HUES64 (cell line): ENCODE measurements at regions not wholly inside any gene's neighbourhood (a gene's known extent, or its start where the extent isn't known, plus 50 kb on each side); places are given as distances from the start of the nearest gene placed in this dataset.

Experiments used
- H3K27ac ChIP-seq: 2 replicates; pipeline ENCODE4 v1.7.0; 2013; ENCODE audit warnings: low read depth, low read length, inconsistent platforms
- H3K27me3 ChIP-seq: 2 replicates; pipeline ENCODE4 v1.6.1; 2013; ENCODE audit warnings: mild to moderate bottlenecking, low read length; ENCODE audit not compliant: insufficient read depth
- H3K36me3 ChIP-seq: 2 replicates; pipeline ENCODE4 v1.6.1; 2013; ENCODE audit warnings: mild to moderate bottlenecking, low read length; ENCODE audit not compliant: insufficient read depth
- H3K4me1 ChIP-seq: 2 replicates; pipeline ENCODE4 v1.6.1; 2013; ENCODE audit warnings: mild to moderate bottlenecking, low read length, moderate library complexity; ENCODE audit not compliant: insufficient read depth
- H3K4me3 ChIP-seq: 2 replicates; pipeline ENCODE4 v1.5.1; 2013; ENCODE audit warnings: mild to moderate bottlenecking, low read length, moderate library complexity
- H3K9ac ChIP-seq: 2 replicates; pipeline ENCODE4 v1.6.1; 2013; ENCODE audit warnings: mild to moderate bottlenecking, low read depth, low read length
- H3K9me3 ChIP-seq: 2 replicates; pipeline ENCODE4 v1.6.1; 2013; ENCODE audit warnings: low read depth, low read length; ENCODE audit not compliant: insufficient read depth
- WGBS: fragments of 150-250, 120-280 bp; methylation state at CpG from one replicate; pipeline ENCODE4 v1.1.7; 2013; ENCODE audit warnings: missing lambda C conversion rate; 5-methylcytosine and 5-hydroxymethylcytosine counted together

GRCh38 chr3:167146911-167147310, 233.2 kb downstream of the ZBBX start:
- Histone ChIP-seq H3K27me3 (no peaks in the 10 kb centered on the region), H3K4me1 (no peaks in the 10 kb centered on the region), H3K36me3 (no peaks in the 10 kb centered on the region), H3K9me3 (no peaks in the 10 kb centered on the region), H3K27ac (no peak overlapping the region), H3K4me3 (no peak overlapping the region), H3K9ac (no peak overlapping the region)
- WGBS, result no CpG with 5 or more reads among the region's 3 CpGs

DNA sequence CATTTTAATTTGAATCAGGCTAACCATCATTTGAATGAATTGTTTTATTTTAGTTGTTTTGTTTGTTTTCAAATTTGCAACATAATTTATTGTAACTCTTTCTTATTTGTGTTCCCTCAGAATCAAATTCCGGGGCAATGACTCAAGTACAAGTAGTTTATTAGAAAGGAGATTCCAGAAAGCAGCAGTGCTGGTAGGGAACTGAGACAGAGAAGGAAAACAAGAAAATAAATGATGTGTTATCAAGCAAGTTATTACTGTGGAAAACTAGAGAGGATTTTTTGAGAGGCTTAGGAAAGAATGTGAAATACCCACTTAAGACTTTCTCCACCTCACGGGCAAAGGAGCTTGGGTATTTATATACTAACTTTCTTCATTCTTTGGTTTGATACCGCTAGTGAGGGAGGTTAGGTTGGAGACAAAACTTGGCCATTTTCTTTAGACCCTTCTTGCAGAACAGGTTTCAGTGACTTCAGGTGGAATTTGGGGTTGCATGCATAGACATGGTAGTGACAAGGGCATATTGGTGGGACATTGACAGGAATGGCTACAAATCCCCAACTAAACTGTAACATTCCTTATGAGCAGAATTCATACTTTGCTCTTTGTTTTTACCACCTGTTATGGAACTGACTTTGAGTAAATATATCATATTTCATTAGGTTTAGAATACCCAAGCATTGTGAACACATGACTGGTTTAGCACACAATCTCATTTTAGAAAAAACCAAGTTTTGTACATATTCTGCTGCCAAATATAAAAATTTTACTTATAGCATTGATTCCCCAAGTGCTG, 254.3 kb downstream of the ZBBX start:
- Histone ChIP-seq H3K27me3 (no peaks in the 10 kb centered on the region), H3K36me3 (no peaks in the 10 kb centered on the region), H3K4me1 (no peaks in the 10 kb centered on the region), H3K27ac (no peak overlapping the region), H3K9me3 (no peaks in the 10 kb centered on the region), H3K9ac (no peak overlapping the region), H3K4me3 (no peak overlapping the region)
- WGBS, result 100% methylated on average over 2 of the region's 3 CpGs

- 100% methylated on average over 1 of the region's 1 CpG for WGBS
- H3K9me3 ChIP-seq, result no peaks in the 10 kb centered on the region
- H3K4me1 ChIP-seq, result no peaks in the 10 kb centered on the region
- no peak overlapping the region for H3K9ac ChIP-seq
- H3K4me3 ChIP-seq, result no peak overlapping the region
- H3K36me3 ChIP-seq, result no peaks in the 10 kb centered on the region
- H3K27me3 ChIP-seq, result no peaks in the 10 kb centered on the region
- H3K27ac ChIP-seq, result no peak overlapping the region
These were observed 259.3 kb downstream of the ZBBX start for GRCh38 chr3:167120828-167121227.

GRCh38 chr3:167116120-167116922, 263.8 kb downstream of the ZBBX start:
- no peaks in the 10 kb centered on the region for H3K4me1 ChIP-seq
- 93% methylated on average over 32 of the region's 32 CpGs for WGBS
- H3K9ac ChIP-seq, result no peak overlapping the region
- no peak overlapping the region for H3K4me3 ChIP-seq
- no peaks in the 10 kb centered on the region for H3K27me3 ChIP-seq
- no peaks in the 10 kb centered on the region for H3K36me3 ChIP-seq
- no peak overlapping the region for H3K27ac ChIP-seq
- H3K9me3 ChIP-seq, result no peaks in the 10 kb centered on the region

DNA sequence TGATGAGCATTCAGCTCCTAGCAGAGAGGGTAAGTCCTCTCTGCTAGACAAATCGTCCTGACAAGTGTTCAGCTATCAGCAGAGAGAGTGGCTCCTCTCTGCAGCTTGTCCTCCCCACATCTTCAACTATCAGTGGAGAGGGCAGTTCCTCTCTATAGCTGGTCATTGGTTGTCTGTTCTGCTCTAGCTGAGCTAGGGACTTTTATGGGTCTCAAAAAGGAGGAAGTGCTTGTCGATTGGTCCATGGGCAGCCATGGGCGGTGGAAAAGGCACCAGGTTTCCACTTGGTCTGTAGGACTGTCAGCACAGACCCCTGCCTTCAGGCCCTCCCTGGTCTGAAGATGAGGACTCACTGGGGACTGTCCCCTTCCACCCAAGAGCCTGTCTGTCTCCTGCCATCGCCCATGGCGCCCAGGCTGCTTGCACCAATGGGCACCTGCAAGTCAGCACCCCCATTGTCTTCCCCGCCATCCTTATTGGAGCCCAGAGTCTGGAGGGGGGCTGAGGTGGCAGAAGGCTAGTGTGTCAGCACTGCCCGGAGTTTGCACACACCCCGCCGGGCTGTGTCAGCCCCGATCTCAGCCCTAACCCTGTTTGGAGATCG, 264.7 kb downstream of the ZBBX start:
- no peak overlapping the region for H3K4me3 ChIP-seq
- no peak overlapping the region for H3K27ac ChIP-seq
- 89% methylated on average over 11 of the region's 11 CpGs for WGBS
- no peaks in the 10 kb centered on the region for H3K9me3 ChIP-seq
- no peak overlapping the region for H3K9ac ChIP-seq
- no peaks in the 10 kb centered on the region for H3K27me3 ChIP-seq
- peaks cover 4% of the 10 kb centered on the region; the same call in 1 of the 2 replicates for H3K4me1 ChIP-seq
- no peaks in the 10 kb centered on the region for H3K36me3 ChIP-seq

DNA sequence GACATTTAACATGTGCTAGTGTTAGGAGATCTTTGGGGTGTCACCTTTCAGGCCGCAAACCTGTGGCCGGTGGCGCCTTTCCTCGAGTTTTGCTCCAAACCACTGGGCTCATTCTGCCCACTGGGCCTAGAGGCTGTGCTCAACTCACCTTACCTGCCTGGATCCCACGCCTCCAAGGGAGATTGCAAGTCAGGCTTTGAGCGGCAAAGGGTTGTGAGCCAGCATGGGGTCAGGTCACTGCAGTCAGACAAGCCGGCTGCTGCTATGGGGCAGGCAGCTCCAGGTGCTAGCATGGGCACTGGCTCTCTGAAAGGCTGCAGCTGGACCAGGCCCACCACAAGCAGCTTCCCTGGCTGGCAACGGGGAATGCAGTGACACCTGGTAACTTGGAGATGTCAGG, 265.5 kb downstream of the ZBBX start:
- Histone ChIP-seq H3K27me3 (no peaks in the 10 kb centered on the region), H3K9ac (no peak overlapping the region), H3K27ac (no peak overlapping the region), H3K9me3 (no peaks in the 10 kb centered on the region), H3K4me1 (peaks cover 12% of the 10 kb centered on the region; the same call in 1 of the 2 replicates), H3K4me3 (no peak overlapping the region), H3K36me3 (no peaks in the 10 kb centered on the region)
- WGBS, result 94% methylated on average over 8 of the region's 8 CpGs

DNA sequence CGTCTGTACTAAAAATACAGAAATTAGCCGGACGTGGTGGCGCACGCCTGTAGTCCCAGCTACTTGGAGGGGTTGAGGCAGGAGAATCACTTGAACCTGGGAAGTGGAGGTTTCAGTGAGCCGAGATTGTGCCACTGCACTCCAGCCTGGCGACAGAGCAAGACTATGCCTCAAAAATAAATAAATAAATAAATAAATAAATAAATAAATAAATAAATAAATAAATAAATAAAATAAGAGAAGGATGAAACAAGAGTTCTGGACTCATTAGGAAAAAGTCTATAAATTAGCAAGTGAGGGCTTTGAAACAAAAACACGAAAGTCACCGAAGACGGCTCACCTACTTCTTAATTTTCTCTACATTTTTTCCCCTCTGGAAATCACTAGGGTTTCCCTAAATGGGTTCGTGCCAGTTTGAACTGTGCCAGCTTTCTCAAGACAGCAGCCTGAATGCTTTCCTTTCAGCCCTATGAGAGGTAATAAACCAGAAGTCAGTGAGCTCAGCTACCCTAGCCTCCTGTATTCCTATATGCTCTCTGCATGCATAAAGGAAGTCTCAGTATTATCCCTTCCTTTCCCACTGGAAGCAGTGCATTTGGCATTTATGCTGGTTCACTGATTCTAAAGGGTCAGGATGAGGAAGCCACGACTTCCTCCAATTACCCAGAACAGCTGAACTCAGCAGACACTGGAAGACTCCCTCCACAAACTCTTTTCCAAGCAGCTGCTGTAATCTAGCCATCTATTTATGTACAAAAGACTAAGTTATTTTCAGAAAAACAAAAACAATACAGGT, 266.9 kb downstream of the ZBBX start:
- Histone ChIP-seq H3K9me3 (no peaks in the 10 kb centered on the region), H3K36me3 (no peaks in the 10 kb centered on the region), H3K9ac (no peak overlapping the region), H3K27me3 (no peaks in the 10 kb centered on the region), H3K4me1 (peaks cover 13% of the 10 kb centered on the region; the same call in 1 of the 2 replicates), H3K27ac (no peak overlapping the region), H3K4me3 (no peak overlapping the region)
- WGBS, result 95% methylated on average over 11 of the region's 12 CpGs

- no peaks in the 10 kb centered on the region for H3K27me3 ChIP-seq
- 71% methylated on average over 8 of the region's 8 CpGs for WGBS
- no peaks in the 10 kb centered on the region for H3K9me3 ChIP-seq
- H3K4me1 ChIP-seq, result peaks cover 13% of the 10 kb centered on the region; the same call in 1 of the 2 replicates
- no peaks in the 10 kb centered on the region for H3K36me3 ChIP-seq
- no peak overlapping the region for H3K4me3 ChIP-seq
- no peak overlapping the region for H3K27ac ChIP-seq
- H3K9ac ChIP-seq, result no peak overlapping the region
These were observed 269.2 kb downstream of the ZBBX start for GRCh38 chr3:167110901-167111300.

GRCh38 chr3:167109746-167110145, 270.4 kb downstream of the ZBBX start:
- no peaks in the 10 kb centered on the region for H3K36me3 ChIP-seq
- no peak overlapping the region for H3K27ac ChIP-seq
- no peaks in the 10 kb centered on the region for H3K9me3 ChIP-seq
- no peak overlapping the region for H3K9ac ChIP-seq
- 89% methylated on average over 1 of the region's 1 CpG for WGBS
- H3K4me3 ChIP-seq, result no peak overlapping the region
- peaks cover 13% of the 10 kb centered on the region; the same call in 1 of the 2 replicates for H3K4me1 ChIP-seq
- H3K27me3 ChIP-seq, result no peaks in the 10 kb centered on the region

GRCh38 chr3:167106456-167106855, 273.6 kb downstream of the ZBBX start:
- Histone ChIP-seq H3K36me3 (no peaks in the 10 kb centered on the region), H3K9me3 (no peaks in the 10 kb centered on the region), H3K27me3 (no peaks in the 10 kb centered on the region), H3K4me3 (no peak overlapping the region), H3K9ac (no peak overlapping the region), H3K4me1 (peaks cover 13% of the 10 kb centered on the region; the same call in 1 of the 2 replicates), H3K27ac (no peak overlapping the region)
